Common myeloid progenitor, CD34-positive (primary cell): ENCODE measurements at regions not wholly inside any gene's neighbourhood (a gene's known extent, or its start where the extent isn't known, plus 50 kb on each side); places are given as distances from the start of the nearest gene placed in this dataset.

Experiments
- CTCF ChIA-PET: fragments of 350-600 bp; sonication (Branson Sonifier 250); formaldehyde crosslinking; loops from one replicate; lab custom pipeline; 2021; ENCODE audit warnings: antibody characterized with exemption; lab: Charles Lee
- POLR2A ChIA-PET: fragments of 350-600 bp; sonication (Branson Sonifier 250); formaldehyde crosslinking; loops from one replicate; lab custom pipeline; 2021; ENCODE audit warnings: antibody characterized with exemption; lab: Charles Lee
- DNase-seq, 3 donors: peaks; one replicate each; pipeline versions ENCODE4 v3.0.0 to v3.0.0-alpha.2; 2013
- H3K27ac ChIP-seq, 2 experiments: 1 replicate in 1 of 2; 2 replicates in 1 of 2; pipeline ENCODE4 v1.7.0; 2013; ENCODE audit warnings: inconsistent platforms in 2 of 2, low read length in 2 of 2, mild to moderate bottlenecking in 2 of 2, low read depth in 1 of 2, moderate library complexity in 1 of 2; ENCODE audit not compliant: severe bottlenecking in 2 of 2, insufficient read depth in 1 of 2, poor library complexity in 1 of 2
- H3K27me3 ChIP-seq, 5 experiments: replicated peaks in 2 of 5; 1 replicate in 3 of 5; 2 replicates in 2 of 5; pipeline versions ENCODE4 v1.6.1 to v1.7.0; 2013; ENCODE audit warnings: low read length in 4 of 5, mild to moderate bottlenecking in 2 of 5, moderate library complexity in 2 of 5, inconsistent platforms in 1 of 5; ENCODE audit not compliant: insufficient read depth in 5 of 5, control insufficient read depth in 4 of 5
- H3K36me3 ChIP-seq, 4 experiments: 1 replicate in 2 of 4; 2 replicates in 2 of 4; pipeline versions ENCODE4 v1.6.1 to v1.7.0; 2013; ENCODE audit warnings: low read length in 3 of 4, control low read depth in 1 of 4, mild to moderate bottlenecking in 1 of 4; ENCODE audit not compliant: control insufficient read depth in 4 of 4, insufficient read depth in 4 of 4
- H3K4me1 ChIP-seq, 4 experiments: 1 replicate in 3 of 4; 2 replicates in 1 of 4; pipeline versions ENCODE4 v1.6.1 to v1.7.1; 2013; ENCODE audit warnings: low read length in 3 of 4, mild to moderate bottlenecking in 3 of 4, control low read depth in 1 of 4, inconsistent platforms in 1 of 4, moderate library complexity in 1 of 4; ENCODE audit not compliant: control insufficient read depth in 4 of 4, insufficient read depth in 4 of 4; ENCODE audit errors: control extremely low read depth in 1 of 4
- H3K4me3 ChIP-seq, 7 experiments: 1 replicate in 4 of 7; 2 replicates in 3 of 7; pipeline versions ENCODE4 v1.5.1 to v1.7.0; 2013; ENCODE audit warnings: mild to moderate bottlenecking in 7 of 7, low read length in 6 of 7, moderate library complexity in 6 of 7, inconsistent platforms in 2 of 7, low read depth in 2 of 7, control low read depth in 1 of 7; ENCODE audit not compliant: insufficient read depth in 4 of 7, control insufficient read depth in 1 of 7; ENCODE audit errors: extremely low read depth in 1 of 7
- H3K9me3 ChIP-seq, 5 experiments: 1 replicate in 4 of 5; 2 replicates in 1 of 5; pipeline versions ENCODE4 v1.6.1 to v1.7.1; 2013; ENCODE audit warnings: low read length in 4 of 5, mild to moderate bottlenecking in 2 of 5, inconsistent platforms in 1 of 5, low read depth in 1 of 5, moderate library complexity in 1 of 5; ENCODE audit not compliant: control insufficient read depth in 4 of 5, insufficient read depth in 2 of 5; ENCODE audit errors: control extremely low read depth in 1 of 5
- WGBS: methylation state at CpG from one replicate; pipeline ENCODE4 v1.1.5; 2013; ENCODE audit not compliant: insufficient coverage; 5-methylcytosine and 5-hydroxymethylcytosine counted together

DNA sequence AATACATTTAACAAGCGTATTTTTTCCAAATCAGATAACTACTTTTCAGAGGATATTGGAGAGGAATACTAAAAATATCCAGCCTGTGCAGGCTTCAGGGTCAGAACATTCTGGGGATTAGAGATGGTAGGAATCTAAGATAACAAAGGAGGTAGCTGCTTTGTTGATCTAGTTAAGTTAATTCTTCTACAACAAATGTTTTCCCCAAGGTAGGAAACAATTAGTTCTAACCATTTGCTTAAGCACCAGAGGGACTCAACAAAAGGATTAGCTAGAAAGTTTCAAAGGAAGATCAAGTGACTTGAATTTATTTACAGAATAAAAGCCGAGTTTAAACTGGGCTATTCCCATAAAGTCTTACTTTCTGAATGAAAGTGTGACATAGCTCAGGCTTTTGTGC, 524.2 kb downstream of the TMTC2 start:
- CTCF ChIA-PET: no interaction called here
- Histone ChIP-seq H3K36me3 (no peaks in the 10 kb centered on the region), H3K4me1 (no peaks in the 10 kb centered on the region), H3K4me3 (no peak overlapping the region), H3K27ac (no peak overlapping the region), H3K9me3 (no peaks in the 10 kb centered on the region), H3K27me3 (no peaks in the 10 kb centered on the region)
- no peak for DNase-seq
- WGBS: 20% methylated on average over 1 of the region's 2 CpGs
- POLR2A ChIA-PET: no interaction called here

DNA sequence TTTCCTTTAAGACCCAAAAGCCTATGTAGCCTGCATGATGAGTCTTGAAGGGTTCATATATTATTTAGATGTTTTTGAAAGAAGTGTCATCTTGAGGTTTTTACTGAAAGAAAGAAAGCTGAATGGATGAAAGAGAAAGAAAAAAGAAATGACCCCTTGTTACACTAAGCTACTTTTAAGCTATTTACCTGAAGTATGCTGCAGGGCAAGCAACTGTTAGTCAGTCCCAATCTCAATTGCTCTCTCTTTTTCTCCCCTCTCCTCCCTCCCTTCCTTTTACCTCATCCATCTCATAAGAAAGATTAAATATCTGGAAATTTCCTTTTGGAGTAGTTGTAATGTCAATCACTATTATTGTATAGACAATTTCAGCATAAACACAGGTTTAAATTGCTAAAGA, 512.4 kb downstream of the TMTC2 start:
- POLR2A ChIA-PET: no interaction called here
- no peak for DNase-seq
- H3K27me3 ChIP-seq: no peaks in the 10 kb centered on the region
- no peaks in the 10 kb centered on the region for H3K36me3 ChIP-seq
- no peaks in the 10 kb centered on the region for H3K4me1 ChIP-seq
- H3K4me3 ChIP-seq: no peak overlapping the region
- H3K9me3 ChIP-seq: no peaks in the 10 kb centered on the region
- CTCF ChIA-PET: no interaction called here
- no peak overlapping the region for H3K27ac ChIP-seq

DNA sequence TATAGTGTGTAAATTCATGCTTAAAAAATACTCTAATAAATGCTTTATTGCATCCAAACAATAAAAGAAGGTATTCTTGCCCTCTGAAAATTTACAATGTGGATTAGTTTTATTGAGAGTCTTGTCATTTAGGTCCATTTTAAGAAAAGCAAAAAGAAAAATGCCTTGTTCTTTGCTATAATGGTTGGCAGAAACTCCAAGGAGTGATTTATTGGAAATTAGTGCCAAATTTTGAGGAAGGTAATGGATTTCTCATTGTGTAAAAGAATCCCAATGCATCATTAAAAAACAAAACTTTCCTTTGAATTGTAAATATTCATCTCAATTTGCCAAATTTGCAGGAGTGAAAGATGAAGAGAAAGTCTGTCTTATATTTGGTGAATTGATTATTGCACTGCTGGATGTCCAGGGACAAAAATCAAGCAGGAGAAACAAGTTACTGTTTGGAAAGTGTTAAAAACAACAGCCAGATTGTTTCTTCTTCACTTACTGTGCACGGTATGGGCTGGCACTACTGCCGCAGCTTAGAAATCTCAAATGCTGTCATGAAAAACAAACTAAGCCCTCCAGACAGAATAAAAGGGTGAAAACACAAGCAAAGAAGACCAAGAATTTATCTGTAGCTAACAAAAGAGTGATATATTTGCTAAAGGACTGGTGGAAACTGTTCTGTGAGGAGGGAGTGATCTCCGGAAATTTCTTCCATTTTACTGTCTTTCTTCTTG, 511.7 kb downstream of the TMTC2 start:
- POLR2A ChIA-PET: no interaction called here
- H3K27me3 ChIP-seq: no peaks in the 10 kb centered on the region
- H3K36me3 ChIP-seq: no peaks in the 10 kb centered on the region
- no peak for DNase-seq
- H3K27ac ChIP-seq: no peak overlapping the region
- H3K9me3 ChIP-seq: no peaks in the 10 kb centered on the region
- 20% methylated on average over 1 of the region's 3 CpGs for WGBS
- H3K4me1 ChIP-seq: no peaks in the 10 kb centered on the region
- CTCF ChIA-PET: no interaction called here
- H3K4me3 ChIP-seq: no peak overlapping the region

DNA sequence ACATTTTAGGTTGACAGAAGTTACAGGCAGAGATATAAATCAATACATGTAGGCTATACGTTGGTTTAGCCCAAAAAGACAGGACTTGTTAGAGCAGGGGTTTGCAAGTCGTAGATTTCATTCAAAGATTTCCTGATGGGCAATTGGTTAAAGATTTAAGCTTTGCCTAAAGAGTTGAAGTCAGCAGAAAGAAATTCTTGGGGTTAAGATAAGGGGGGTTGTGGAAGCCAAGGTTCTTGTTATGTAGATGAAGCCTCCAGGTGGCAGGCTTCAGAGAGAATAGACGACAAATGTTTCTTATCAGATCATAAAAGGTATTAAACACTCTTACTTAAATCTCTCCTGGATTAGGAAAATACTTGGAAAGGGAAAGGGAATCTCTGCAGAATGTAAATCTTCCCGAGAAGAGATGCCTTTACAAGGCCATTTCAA, 510.8 kb downstream of the TMTC2 start:
- Histone ChIP-seq H3K9me3 (no peaks in the 10 kb centered on the region), H3K27ac (no peak overlapping the region), H3K27me3 (no peaks in the 10 kb centered on the region), H3K4me3 (no peak overlapping the region), H3K4me1 (no peaks in the 10 kb centered on the region), H3K36me3 (no peaks in the 10 kb centered on the region)
- DNase-seq: no peak
- ChIA-PET POLR2A (no interaction called here), CTCF (no interaction called here)
- WGBS: 58% methylated on average over 2 of the region's 4 CpGs

DNA sequence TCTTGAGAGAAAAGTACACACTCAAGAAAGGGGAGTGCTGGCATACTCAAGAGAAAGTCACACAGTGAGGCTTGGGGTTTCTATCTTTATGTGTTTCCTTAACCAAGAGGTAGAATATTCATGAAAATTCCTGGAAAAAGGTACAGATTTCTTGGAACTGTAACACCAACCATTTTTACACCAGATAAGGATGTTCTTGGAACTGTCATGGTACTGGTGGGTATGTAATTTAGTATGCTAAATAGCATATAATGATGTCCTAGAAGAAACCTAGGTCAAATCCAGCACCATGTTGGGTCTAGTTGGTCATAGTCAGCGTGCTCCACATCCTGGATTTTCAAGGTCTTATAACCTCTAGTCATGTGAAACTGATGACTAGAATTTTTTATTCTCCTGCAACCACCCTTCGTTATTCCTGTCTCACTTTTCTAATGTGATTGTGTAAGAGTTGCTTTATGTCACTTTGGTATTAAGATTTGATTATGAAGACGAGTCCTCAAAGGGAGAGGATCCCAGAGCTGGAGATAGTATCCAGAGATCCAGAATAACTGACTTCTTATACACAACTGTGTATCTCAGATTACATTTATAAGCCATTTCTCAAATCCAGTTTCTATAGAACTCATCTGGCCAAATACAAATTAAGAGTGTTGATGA, 510.1 kb downstream of the TMTC2 start:
- CTCF ChIA-PET: no interaction called here
- Histone ChIP-seq H3K4me1 (no peaks in the 10 kb centered on the region), H3K36me3 (no peaks in the 10 kb centered on the region), H3K27me3 (no peaks in the 10 kb centered on the region), H3K4me3 (no peak overlapping the region), H3K27ac (no peak overlapping the region), H3K9me3 (no peaks in the 10 kb centered on the region)
- WGBS: 100% methylated on average over 1 of the region's 3 CpGs
- no peak for DNase-seq
- POLR2A ChIA-PET: no interaction called here

DNA sequence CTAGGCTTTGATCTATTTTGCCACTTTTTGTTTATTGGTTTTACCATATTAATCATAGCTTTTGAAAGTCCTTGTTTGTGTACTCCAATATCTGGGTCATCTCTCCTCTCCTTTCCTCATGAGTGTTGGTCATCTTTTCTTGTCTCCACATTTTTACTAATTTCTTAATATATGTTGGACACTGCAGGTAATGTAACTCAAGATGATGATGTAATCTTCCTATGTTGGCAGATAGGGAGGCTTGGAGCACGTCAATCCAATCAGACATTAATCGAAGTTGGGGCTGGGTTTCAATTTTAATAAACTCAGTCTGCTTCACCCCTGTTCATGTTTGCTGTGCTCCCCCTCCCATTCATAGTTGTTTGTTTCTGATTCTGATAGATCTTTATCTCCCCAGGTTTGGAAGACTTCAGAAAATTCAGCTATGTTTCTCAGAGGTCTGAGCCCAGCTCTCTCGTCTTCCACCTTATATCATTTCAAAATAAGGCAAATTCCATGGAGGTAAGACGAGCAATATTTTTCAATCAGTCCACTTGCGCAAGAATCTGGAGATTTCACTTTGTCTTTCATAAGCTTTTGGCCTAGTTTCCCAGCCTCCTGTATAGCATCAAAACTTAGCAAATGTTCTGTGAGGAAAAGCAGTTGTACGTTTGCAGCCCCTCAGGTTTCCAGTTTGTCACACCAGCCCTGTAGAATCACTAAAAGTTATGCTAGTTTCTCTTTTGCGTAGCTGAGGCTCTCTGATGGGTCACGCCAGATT, 504.1 kb downstream of the TMTC2 start:
- no peaks in the 10 kb centered on the region for H3K27me3 ChIP-seq
- no peak for DNase-seq
- ChIA-PET CTCF (no interaction called here), POLR2A (no interaction called here)
- WGBS: 87% methylated on average over 5 of the region's 8 CpGs
- H3K4me3 ChIP-seq: no peak overlapping the region
- H3K36me3 ChIP-seq: no peaks in the 10 kb centered on the region
- H3K9me3 ChIP-seq: no peaks in the 10 kb centered on the region
- no peak overlapping the region for H3K27ac ChIP-seq
- no peaks in the 10 kb centered on the region for H3K4me1 ChIP-seq

DNA sequence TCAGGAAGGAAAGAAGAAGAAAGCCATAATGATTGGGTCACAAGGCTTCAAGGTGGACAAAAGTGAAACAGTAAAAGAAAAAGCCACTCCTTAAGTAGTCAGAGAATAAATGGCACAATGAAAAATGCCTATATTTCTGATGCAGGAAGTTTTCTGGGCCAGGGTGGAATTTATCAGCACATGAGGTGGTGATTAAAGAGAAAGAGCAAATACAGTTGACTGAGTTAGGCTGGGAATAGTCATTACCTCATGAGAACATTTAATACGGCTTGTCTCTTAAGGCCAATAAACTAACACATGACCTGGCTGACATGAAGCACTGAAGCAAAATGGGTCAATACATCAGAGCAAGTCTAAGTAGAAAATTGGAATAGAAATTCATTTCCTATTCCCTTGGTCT, 499.7 kb downstream of the TMTC2 start:
- Histone ChIP-seq H3K4me3 (no peak overlapping the region), H3K36me3 (no peaks in the 10 kb centered on the region), H3K27ac (no peak overlapping the region), H3K9me3 (no peaks in the 10 kb centered on the region), H3K27me3 (no peaks in the 10 kb centered on the region), H3K4me1 (no peaks in the 10 kb centered on the region)
- WGBS: 100% methylated on average over 1 of the region's 1 CpG
- POLR2A ChIA-PET: no interaction called here
- CTCF ChIA-PET: no interaction called here
- DNase-seq: no peak
